ENCODE measurements at regions not wholly inside any gene's neighbourhood (a gene's known extent, or its start where the extent isn't known, plus 50 kb on each side); places are given as distances from the start of the nearest gene placed in this dataset.

- Histone ChIP-seq H3K4me1 (peaks cover 0 to 8% (median 0%) of the 10 kb centered on the region in 3 donors), H3K36me3 (no peaks in the 10 kb centered on the region), H3K4me3 (no peak overlapping the region), H3K9me3 (no peaks in the 10 kb centered on the region), H3K27ac (no peak overlapping the region), H3K27me3 (no peaks in the 10 kb centered on the region)
- TF ChIP-seq, protein P1, sequence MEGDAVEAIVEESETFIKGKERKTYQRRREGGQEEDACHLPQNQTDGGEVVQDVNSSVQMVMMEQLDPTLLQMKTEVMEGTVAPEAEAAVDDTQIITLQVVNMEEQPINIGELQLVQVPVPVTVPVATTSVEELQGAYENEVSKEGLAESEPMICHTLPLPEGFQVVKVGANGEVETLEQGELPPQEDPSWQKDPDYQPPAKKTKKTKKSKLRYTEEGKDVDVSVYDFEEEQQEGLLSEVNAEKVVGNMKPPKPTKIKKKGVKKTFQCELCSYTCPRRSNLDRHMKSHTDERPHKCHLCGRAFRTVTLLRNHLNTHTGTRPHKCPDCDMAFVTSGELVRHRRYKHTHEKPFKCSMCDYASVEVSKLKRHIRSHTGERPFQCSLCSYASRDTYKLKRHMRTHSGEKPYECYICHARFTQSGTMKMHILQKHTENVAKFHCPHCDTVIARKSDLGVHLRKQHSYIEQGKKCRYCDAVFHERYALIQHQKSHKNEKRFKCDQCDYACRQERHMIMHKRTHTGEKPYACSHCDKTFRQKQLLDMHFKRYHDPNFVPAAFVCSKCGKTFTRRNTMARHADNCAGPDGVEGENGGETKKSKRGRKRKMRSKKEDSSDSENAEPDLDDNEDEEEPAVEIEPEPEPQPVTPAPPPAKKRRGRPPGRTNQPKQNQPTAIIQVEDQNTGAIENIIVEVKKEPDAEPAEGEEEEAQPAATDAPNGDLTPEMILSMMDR (IDR thresholded peaks at IDR 0.05) = no peak
- TF ChIP-seq POLR2AphosphoS5 (IDR thresholded peaks at IDR 0.05) (no peak), POLR2A (IDR thresholded peaks at IDR 0.05) (no peak), EP300 (IDR thresholded peaks at IDR 0.05) (no peak)
- ATAC-seq = no peak
Measured at GRCh38 chr3:55300701-55301100, 186.4 kb downstream of the WNT5A start.

- Histone ChIP-seq H3K27ac (no peak overlapping the region), H3K36me3 (no peaks in the 10 kb centered on the region), H3K4me3 (no peak overlapping the region), H3K27me3 (no peaks in the 10 kb centered on the region), H3K9me3 (no peaks in the 10 kb centered on the region), H3K4me1 (no peaks in the 10 kb centered on the region)
- TF ChIP-seq POLR2A (IDR thresholded peaks at IDR 0.05) (no peak), EP300 (IDR thresholded peaks at IDR 0.05) (no peak), POLR2AphosphoS5 (IDR thresholded peaks at IDR 0.05) (no peak)
- TF ChIP-seq, protein P1 (IDR thresholded peaks at IDR 0.05) = no peak
- ATAC-seq = no peak
- 65 to 81% methylated on average over 3 to 5 of the region's 5 CpGs for WGBS, 2 donors (ENCODE audit: low coverage in 1 of 2)
Measured at GRCh38 chr3:55297706-55298105, 189.4 kb downstream of the WNT5A start.

GRCh38 chr3:55297245-55297644 lies 189.9 kb downstream of the WNT5A start:
- Histone ChIP-seq H3K36me3 (no peaks in the 10 kb centered on the region), H3K9me3 (no peaks in the 10 kb centered on the region), H3K27ac (no peak overlapping the region), H3K27me3 (no peaks in the 10 kb centered on the region), H3K4me1 (no peaks in the 10 kb centered on the region), H3K4me3 (no peak overlapping the region)
- TF ChIP-seq EP300 (IDR thresholded peaks at IDR 0.05) = no peak
- no peak for ATAC-seq
- WGBS, 2 donors (ENCODE audit: low coverage in 1 of 2) = 45 to 56% methylated on average over 2 of the region's 2 CpGs

- H3K4me3 ChIP-seq = no peak overlapping the region
- TF ChIP-seq EP300 (IDR thresholded peaks at IDR 0.05) (no peak), POLR2A (IDR thresholded peaks at IDR 0.05) (no peak)
- TF ChIP-seq, protein P1 (IDR thresholded peaks at IDR 0.05) = no peak
- no peak overlapping the region for H3K27ac ChIP-seq
- no peaks in the 10 kb centered on the region for H3K36me3 ChIP-seq
- WGBS, 2 donors (ENCODE audit: low coverage in 1 of 2) = 92 to 100% methylated on average over 1 of the region's 1 CpG
- H3K9me3 ChIP-seq = no peaks in the 10 kb centered on the region
- no peak for ATAC-seq
- H3K27me3 ChIP-seq = no peaks in the 10 kb centered on the region
- H3K4me1 ChIP-seq = no peaks in the 10 kb centered on the region
Measured at GRCh38 chr3:55296791-55297190, 190.3 kb downstream of the WNT5A start.

GRCh38 chr3:55296030-55296429 lies 191.1 kb downstream of the WNT5A start:
- H3K27me3 ChIP-seq = no peaks in the 10 kb centered on the region
- TF ChIP-seq POLR2A (IDR thresholded peaks at IDR 0.05) = no peak
- TF ChIP-seq, protein P1 (IDR thresholded peaks at IDR 0.05) = no peak
- no peak for TF ChIP-seq POLR2AphosphoS5 (IDR thresholded peaks at IDR 0.05)
- TF ChIP-seq EP300 (IDR thresholded peaks at IDR 0.05) = no peak
- no peak overlapping the region for H3K27ac ChIP-seq
- H3K4me1 ChIP-seq = no peaks in the 10 kb centered on the region
- ATAC-seq = no peak
- 92 to 96% methylated on average over 2 of the region's 2 CpGs for WGBS, 2 donors (ENCODE audit: low coverage in 1 of 2)
- H3K36me3 ChIP-seq = no peaks in the 10 kb centered on the region
- H3K4me3 ChIP-seq = no peak overlapping the region
- no peaks in the 10 kb centered on the region for H3K9me3 ChIP-seq

DNA sequence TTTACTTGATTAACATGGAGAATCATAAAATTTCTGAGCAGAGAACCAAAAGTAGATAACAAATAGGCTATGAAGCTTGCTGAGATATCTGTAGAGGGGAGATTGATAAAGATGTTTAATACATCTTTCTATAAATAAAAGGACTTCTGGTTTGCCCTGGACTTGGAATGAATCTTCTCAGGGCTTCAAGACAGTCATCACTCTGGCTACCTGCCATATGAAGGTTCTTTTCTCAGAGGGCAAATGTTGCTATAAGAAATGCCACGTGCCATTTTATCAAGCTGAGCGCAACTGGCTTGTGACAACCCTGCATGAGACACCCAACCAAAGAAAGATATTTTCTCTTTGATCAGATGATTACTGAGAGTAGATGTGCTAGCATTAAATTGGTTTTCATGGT lies 192.5 kb downstream of the WNT5A start:
- WGBS, 2 donors (ENCODE audit: low coverage in 1 of 2) = 100% methylated on average over 1 to 2 of the region's 2 CpGs
- H3K4me3 ChIP-seq = no peak overlapping the region
- H3K36me3 ChIP-seq = no peaks in the 10 kb centered on the region
- no peak for TF ChIP-seq POLR2A (IDR thresholded peaks at IDR 0.05)
- no peak for TF ChIP-seq POLR2AphosphoS5 (IDR thresholded peaks at IDR 0.05)
- TF ChIP-seq, protein P1 (IDR thresholded peaks at IDR 0.05) = no peak
- no peak for TF ChIP-seq EP300 (IDR thresholded peaks at IDR 0.05)
- no peaks in the 10 kb centered on the region for H3K27me3 ChIP-seq
- H3K27ac ChIP-seq = no peak overlapping the region
- no peak for ATAC-seq
- H3K4me1 ChIP-seq = no peaks in the 10 kb centered on the region
- no peaks in the 10 kb centered on the region for H3K9me3 ChIP-seq
